SKM-1 (cell line): ENCODE measurements at regions not wholly inside any gene's neighbourhood (a gene's known extent, or its start where the extent isn't known, plus 50 kb on each side); places are given as distances from the start of the nearest gene placed in this dataset.
"Not testable (repeated sequence)": the region's sequence is repeated elsewhere in the genome, so short reads cannot be mapped to it uniquely, and the experiment has no call there.

Source experiments
- DNase-seq: peaks from one replicate; lab custom pipeline; 2025; ENCODE audit not compliant: unreplicated experiment; lab: John Stamatoyannopoulos, UW

DNA sequence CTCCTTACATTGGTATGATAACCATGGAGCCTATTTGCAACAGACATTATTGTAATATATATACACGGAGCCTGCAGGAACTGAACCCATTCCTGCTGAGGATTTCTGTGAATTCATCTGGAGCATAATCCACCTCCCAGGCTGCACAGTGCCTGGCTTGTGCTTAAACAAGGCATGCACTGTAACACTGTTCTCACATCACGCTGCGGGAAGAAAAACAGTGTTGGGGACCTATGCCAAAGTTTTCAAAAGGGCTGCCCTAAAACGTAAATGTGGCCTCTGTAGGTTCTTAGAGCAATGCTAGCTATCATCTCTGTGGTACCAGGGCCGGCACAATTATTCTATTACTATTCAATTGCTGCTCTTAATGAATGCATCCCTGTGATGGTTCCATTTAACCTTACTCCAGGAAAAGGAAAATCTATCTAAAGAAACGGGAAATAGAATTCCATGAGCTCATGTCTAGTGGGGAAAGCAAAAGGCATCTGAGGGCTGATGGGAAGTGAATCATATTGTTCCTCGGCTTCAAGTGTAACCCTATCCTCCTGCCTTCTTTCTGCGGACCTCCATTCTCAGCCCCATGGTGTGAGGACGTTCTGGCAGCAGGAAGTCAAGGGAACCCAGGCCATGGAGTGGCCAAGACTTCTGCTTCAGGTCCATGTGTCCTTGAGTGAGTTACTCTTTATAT is 525.5 kb downstream of the SOX6 start:
- no peak for DNase-seq

DNA sequence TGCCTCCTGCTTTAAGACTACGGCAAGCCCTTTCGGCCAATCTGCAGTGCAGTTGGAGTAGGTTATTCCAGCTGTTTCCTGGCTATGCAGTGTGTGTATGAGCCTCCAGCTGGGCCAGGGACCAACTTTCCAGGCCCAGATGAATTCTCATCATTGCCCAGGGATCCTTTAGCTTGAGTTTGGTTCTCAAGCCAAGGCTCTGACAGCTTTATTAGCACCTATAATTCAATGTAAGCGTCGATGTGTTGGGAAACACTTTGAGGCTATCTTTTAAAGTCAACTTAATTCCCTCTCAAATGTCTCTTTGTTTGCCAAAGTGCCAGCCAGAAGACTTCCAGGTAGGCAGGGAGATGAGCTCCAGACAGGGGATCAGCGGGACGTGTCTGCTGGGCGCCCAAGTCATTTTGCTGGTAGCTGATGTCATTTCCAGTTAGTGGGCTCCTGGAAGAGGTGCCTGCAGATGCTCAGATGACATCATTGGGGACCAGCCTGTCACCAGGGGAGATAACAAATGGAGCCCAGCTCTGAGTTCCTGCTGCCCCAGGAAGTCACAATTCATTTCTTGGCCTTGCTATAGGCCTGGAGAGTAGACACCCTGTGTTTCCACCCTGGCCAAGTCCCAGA is 520.4 kb downstream of the SOX6 start:
- DNase-seq: no peak

DNA sequence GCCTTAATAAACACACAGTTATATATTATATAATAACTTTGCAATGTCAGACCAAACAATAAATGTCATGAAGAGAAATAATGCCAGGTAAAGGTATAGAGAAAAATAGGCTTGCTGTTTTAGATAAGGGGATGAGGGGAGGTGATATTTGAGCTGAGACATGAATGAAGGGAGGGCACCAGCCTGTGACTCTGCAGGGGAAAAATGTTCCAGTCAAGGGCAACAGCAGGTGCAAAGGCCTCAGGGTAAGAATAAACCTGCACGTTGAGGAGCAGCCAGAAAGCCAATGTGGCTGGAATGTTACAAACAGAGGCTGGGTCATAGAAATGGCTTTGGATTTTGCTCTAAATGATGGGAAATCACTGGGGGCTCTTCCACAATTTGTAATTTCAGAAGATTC is 519.6 kb downstream of the SOX6 start:
- no peak for DNase-seq

DNA sequence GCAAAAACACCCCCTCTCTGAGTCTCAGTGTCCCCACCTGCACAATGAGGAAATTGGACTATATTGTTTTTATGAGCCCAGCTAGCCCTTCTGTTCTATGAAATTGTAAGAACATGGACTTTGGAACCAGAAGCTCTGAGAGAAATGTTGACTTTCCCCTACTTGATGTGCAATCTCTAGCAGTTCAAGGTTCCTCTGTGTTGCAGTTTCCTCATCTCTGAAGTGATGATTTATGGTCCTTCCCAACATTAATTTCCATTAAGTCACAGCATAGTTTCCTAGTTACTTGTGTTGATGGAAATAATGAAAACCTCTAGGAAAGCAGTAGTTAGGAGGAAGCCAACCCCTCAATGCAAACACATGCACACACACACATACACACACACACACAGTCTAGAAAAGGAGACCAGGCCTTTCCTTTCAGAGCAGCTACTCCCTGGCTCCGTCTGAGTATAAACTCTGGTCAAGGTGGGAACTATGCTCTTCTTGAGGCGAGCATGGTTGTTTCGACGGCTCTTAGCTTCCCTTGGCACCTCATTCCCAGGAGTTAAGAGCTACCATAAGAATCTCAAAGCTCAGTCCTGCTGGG is 518.4 kb downstream of the SOX6 start:
- no peak for DNase-seq

DNA sequence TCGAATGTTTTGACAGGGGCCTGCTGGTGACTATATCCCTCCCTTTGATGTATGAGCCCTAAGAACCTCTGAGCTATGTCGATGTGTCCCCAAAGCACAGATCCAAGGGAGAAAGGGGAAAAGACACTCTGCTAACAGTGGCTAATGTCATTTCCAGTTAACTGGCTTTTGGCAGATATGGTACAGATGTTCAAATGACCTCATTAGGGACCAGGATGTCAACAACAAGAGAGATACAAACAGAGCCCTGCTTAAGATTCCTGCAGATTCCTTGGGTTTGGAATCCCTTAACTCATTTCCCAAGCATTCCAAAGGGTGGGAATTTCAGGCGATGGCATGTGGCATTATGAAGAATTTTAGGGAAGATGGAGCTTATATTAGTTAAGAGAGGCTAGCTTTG is 517.3 kb downstream of the SOX6 start:
- no peak for DNase-seq

DNA sequence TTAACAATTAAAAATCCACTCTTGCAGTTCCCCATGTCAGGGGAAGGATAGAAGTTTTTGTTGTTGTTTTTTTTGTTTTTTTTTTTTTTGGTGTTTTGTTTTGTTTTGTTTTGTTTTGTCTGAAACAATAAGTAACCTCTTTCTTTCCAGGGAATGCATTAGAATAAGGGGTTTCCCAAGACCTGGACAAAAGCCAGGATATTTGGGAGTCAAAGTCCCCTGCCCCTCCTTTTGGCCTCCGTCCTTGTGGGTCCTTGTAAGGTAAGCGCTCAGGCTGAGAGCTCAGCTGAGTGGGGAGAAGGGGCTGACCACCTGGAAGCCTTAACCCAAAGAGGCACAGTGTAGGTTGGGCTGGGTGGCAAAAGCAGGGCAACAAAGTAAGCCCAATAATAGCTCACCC is 515.4 kb downstream of the SOX6 start:
- no peak for DNase-seq

DNA sequence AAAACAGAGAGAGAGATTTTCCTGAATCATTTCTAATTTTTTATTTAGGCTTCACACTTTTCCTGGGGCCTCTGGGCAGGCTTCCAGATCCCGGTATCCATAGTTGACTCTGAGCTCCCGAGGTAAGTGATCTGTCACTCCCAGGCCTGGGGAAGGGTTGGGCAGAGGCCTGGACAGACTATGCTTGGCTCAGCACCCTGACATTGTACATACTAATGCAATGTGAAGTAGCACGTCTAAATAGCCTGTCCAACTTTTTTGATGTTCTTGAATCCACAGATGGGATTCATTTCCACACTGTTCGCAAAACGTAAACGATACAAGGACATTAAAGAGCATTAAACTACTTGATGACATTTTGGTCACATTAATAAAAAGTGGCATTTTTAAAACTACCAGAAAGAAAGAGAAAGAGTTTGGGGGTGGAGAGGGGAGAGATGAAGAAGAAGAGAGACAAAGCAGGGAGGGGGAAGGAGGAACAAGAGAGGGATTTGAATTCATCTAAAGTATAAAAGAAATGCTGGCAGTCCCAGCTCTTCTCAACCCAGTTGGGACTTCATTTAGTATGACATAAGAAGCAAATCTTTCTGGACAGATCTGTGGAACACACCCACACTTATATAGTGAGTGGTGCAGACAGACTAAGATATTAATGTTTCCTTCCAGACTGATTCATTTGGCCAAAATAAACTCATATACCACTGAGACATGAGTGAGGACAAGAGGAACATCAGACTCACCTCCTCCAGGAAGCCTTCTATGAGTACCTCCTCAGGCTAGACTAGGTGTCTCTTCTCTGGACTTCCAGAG is 514.2 kb downstream of the SOX6 start:
- DNase-seq: no peak

DNA sequence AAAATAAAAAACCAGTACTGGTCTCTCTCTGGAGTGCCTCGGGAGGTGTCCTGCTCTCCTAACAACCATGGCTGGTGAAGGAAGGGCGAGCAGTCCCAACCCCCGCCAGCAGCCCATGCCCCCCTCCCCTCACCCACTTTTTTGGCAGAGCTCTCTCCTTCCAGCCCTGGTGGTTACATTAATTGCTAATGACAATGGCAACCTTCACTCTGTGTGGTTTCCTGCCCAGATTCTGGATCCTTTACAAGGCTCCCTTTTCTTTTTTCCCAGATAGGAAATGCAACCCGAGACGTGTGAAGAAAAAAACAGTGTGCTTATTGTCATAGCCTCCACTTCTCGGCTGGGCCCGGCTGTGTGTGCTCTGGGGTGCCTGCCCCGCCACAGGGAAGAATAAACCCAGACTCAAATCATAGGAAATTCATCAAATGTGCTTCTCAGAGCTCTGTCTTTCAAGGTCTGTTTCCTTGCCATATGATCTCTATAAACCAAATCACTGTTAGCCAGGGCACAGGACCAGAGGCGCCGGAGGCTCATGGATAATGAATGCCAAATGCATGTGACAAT is 513.0 kb downstream of the SOX6 start:
- no peak for DNase-seq

DNA sequence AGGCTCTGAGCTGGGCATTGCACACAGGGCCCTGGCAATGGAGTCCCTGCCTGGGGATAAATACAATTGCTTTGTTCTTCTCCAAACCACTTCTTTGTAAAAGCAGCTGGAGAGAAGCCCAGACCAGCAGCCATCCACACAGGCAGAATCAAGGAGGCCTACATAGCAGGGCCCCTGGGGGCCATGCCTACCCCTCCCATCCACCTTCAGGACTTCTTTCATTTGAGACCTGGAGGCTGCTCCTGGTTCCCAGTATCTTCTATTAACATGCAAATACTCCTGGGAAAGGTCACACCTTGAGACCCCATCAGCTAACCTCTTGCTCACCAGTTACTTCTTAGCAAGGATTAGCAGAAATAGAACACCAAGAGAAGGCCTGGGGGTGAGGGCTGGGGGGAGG is 511.1 kb downstream of the SOX6 start:
- DNase-seq: no peak

DNA sequence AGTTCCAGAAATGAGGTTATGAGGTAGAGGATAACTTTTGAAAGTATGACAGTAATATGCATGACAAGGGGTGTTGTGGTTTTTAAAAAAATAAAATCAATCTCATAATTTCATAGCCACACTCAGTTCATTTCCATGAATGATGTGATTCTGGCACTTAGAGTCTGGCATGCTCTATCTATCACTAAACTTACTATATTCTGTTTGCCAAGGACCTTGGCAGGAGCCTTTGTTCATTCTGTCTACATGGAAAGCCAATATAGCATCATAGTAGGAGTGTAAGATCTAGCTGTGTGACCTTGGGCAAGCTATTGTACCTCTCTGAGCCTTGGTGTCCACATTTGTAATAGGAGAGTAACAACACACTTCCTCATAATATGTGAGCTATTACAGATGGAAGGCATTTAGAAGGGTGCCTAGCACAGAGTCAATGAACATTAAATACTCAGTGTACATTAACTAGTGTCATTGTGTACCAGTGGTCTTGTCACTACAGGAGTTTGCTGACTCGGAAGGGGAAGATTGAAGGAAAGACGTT is 507.6 kb downstream of the SOX6 start:
- no peak for DNase-seq

DNA sequence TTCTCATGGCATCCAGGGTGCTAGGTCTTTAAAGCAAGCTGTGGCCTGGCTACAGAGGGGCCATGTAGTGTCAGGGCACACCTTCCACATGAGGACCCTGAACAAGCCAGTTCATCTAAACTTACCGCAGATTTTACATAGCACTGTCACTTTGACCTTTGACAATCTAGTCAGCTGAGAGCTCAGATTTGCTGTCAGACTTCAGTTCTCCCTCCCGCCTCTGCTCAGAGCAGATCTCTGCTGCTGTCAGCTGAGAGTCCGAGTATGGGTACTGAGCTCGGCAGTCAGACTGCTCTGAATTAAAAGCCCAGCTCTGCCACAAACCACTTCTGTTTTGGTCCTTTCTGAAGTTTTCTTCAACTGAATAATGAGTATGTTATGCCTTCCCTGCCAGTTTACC is 507.1 kb downstream of the SOX6 start:
- no peak for DNase-seq

DNA sequence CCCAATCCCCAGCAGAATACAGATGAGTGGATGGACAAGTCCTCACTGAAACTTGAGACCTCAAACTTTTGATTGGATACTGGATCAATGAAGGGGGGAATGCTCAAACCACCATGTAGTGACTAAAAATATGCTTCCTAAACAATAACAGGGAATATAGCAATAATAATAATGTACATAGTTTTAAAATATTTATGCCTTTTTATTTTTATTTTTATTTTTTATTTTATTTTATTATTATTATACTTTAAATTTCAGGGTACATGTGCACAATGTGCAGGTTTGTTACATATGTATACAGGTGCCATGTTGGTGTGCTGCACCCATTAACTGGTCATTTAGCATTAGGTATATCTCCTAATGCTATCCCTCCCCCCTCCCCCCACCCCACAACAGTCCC is 506.0 kb downstream of the SOX6 start:
- not testable (repeated sequence) for DNase-seq

DNA sequence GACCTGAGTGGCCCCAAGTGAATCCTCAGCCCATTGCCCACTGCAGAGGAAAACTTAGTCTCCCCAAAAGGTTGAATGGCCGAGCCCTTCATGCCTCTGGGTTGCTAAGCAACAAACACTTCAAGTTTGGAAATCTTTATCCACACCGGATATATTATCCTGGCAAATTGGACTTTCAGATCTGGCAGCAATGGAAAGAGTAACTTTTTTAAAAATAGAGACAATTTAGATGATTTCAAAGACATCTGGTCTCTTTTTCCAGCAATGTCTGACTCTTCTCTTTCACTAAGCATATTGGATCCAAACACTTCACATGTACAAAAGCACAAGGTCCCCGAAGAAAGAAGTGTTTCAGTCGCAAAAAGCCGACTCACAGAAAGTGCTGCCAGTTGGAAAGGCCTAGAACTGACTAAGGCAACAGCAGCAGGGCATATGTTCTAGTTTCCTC is 505.3 kb downstream of the SOX6 start:
- no peak for DNase-seq

DNA sequence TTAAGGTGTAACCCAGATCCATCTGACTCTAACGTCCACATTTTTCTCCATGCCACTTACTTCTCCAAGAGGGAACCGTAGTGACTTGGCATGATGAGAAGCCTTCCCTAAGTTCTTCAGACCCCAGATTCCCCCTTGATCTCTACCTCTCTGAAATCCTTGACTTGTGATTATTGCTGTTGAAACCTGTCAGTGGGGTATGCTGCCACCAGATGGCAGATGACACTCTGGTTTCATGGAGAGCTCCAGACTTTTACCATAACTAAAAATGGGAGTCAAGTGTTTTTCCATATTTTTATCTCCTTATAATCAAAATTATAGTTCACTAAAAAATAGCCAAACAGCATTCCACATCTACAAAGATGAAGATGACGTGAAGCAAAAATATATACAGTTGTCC is 504.2 kb downstream of the SOX6 start:
- no peak for DNase-seq

DNA sequence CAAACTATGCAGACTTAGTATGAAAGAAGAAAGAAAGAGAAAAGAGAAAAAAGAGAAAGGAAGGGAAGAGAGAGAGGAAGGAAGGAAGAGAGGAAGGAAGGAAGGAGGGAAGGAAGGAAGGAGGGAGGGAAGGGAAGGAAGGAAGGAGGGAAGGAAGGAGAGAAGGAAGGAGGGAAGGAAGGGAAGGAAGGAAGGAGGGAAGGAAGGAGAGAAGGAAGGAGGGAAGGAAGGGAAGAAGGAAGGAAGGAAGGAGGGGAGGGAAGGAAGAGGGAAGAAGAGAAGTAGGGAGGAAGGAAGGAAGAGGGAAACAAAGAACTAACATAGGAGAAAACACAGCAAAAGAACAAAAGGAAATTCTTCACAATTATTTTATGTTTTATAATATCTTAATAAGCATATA is 502.1 kb downstream of the SOX6 start:
- DNase-seq: no peak

DNA sequence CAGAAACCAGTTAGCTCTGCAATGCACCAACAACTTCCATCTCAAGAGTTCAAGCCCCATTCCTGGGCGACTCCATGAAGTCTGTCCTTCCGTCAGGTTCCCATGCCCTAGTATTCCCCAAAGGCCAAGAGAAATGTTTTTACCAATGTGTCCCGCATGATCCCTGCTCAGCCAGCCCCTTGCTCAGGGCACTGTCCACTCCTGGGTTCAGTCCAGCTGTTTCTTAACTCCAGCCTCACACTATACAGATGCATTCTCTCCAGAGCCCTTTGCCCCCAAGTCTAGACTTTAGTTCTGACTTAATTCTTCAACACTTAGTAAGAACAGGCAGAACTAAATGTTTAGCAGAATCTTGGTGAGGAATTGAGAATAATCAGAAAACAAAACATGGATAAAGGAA is 497.5 kb downstream of the SOX6 start:
- DNase-seq: no peak

DNA sequence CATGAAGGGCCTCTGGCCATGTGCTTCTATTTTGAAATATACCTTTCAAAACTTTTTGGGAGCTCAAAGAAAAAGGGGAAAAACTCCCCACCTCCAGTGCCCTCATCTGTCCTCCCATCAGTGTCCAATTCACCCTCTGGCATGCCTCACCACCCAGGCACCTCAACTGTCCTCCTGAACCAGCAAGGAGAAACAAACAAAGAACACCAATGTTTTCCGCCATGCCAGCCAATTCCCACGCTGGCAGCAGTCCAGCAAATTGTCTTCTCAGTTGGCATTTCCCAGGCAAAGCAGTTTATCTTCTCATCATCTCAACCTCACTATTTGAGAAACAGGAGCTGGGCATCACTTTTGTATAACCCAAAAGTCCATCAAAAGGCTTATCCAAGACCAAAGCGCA is 496.9 kb downstream of the SOX6 start:
- no peak for DNase-seq

DNA sequence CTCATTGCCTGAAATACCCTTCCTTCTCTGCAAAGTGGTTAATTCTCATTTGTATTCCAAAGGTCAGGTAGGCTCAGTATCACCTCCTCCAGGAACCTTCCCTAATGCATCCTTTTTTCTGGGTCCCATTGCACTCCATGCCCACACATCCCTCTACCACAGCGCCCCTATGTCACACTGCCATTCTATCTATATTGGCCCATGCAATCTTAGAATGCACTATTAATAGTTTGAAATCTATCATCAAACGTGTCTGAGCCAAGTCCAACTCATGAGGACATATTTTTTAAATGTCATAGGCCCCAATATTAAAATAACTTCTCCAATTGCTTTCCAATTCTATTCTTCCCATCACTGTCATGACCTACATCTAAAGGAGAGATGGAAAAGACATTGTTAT is 495.1 kb downstream of the SOX6 start:
- no peak for DNase-seq

DNA sequence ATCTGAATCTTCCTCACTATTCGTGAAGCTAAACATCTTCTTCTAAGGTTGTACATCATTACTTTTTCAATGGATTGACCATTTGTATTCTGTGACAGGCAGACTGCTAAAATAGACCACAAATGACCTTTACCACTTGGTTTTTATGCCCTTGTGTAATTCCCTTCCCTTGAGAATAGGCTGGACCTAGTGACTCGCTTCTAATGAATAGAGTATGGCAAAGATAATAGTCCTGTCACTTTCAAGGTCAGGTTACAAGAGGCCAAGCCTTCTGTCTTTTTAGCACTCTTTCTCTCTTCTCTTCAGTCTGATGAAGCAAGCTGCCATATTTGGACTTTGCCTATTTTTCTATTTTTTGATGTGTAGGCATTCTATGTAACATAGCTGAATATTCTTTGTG is 492.9 kb downstream of the SOX6 start:
- DNase-seq: no peak

DNA sequence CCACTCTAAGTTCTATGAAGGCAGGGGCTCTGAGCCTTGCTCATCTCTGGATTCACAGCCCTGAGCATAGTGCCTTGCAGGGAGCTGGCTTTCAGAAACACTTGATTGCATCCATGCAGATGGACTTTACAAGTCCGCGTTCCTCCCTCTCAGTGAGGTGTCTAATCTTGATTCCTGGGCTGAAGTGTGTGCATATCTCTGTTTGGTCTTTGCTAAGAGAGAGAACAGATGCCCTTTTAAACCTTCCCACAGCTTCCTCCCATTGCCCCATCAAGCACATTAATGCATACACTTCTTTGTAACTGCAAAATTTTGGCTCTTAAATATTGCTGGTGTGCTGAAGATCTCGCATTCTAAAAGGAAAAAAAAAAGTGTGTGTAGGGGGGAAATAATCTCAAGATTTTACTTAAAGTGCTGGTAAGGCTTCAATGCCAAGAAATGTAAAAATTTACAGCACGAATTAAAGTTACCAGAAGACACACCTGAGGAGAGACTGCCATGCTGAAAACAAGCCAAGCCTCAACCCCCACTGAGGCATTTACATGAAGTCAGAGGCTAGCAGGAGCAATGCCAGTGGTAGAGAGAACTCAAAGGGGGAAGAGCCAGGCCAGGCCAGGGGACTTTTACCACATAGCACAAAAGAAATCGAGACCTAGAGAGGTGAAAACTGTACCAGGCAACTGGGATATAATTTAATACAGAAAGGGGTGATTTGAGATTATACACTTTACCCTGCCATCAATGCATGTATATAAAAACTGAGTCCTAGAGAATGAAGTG is 492.1 kb downstream of the SOX6 start:
- no peak for DNase-seq
